ENCODE measurements at regions not wholly inside any gene's neighbourhood (a gene's known extent, or its start where the extent isn't known, plus 50 kb on each side); places are given as distances from the start of the nearest gene placed in this dataset.
A peak's percentile ranks its signal among the peaks of the same experiment; 100 is the strongest.

GRCh38 chr1:208977638-208978256 lies 605.8 kb upstream of the CAMK1G start:
- Histone ChIP-seq H3K27ac (no peak overlapping the region), H3K4me3 (no peak overlapping the region), H3K9me3 (no peaks in the 10 kb centered on the region), H3K36me3 (no peaks in the 10 kb centered on the region), H3K4me1 (no peaks in the 10 kb centered on the region), H3K27me3 (ENCODE audit: low read depth) (no peaks in the 10 kb centered on the region)
- intact Hi-C loops (cut with DNase I), result no loop called here
- TF ChIP-seq, protein P1, sequence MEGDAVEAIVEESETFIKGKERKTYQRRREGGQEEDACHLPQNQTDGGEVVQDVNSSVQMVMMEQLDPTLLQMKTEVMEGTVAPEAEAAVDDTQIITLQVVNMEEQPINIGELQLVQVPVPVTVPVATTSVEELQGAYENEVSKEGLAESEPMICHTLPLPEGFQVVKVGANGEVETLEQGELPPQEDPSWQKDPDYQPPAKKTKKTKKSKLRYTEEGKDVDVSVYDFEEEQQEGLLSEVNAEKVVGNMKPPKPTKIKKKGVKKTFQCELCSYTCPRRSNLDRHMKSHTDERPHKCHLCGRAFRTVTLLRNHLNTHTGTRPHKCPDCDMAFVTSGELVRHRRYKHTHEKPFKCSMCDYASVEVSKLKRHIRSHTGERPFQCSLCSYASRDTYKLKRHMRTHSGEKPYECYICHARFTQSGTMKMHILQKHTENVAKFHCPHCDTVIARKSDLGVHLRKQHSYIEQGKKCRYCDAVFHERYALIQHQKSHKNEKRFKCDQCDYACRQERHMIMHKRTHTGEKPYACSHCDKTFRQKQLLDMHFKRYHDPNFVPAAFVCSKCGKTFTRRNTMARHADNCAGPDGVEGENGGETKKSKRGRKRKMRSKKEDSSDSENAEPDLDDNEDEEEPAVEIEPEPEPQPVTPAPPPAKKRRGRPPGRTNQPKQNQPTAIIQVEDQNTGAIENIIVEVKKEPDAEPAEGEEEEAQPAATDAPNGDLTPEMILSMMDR (IDR thresholded peaks at IDR 0.05), result no peak
- ATAC-seq (no peak), DNase-seq (no peak)

DNA sequence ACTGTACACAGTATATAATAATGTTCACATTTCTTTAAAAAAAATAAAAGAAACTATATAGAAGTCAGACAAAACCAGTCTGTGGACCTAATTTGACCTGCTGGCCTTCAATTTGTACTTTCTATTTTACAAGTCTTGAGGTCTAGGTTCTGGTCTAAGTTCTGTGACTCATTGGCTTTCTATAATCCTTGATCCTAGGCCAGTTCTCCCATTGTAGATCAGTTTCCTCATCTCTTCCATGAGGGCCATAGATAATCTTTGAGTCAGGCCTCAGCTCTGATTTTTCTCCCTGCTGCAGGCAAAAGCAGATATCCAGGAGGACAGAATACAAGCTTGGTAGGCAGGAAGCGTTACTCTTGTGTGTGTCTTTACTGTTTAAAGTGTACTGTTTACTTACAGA lies 603.7 kb upstream of the CAMK1G start:
- no peaks in the 10 kb centered on the region for H3K27me3 ChIP-seq (ENCODE audit: low read depth)
- ATAC-seq, result no peak
- no peaks in the 10 kb centered on the region for H3K4me1 ChIP-seq
- no peak overlapping the region for H3K27ac ChIP-seq
- H3K9me3 ChIP-seq, result no peaks in the 10 kb centered on the region
- TF ChIP-seq, protein P1 (IDR thresholded peaks at IDR 0.05), result no peak
- DNase-seq, result no peak
- no peaks in the 10 kb centered on the region for H3K36me3 ChIP-seq
- intact Hi-C loops (cut with DNase I), result no loop called here
- H3K4me3 ChIP-seq, result no peak overlapping the region

DNA sequence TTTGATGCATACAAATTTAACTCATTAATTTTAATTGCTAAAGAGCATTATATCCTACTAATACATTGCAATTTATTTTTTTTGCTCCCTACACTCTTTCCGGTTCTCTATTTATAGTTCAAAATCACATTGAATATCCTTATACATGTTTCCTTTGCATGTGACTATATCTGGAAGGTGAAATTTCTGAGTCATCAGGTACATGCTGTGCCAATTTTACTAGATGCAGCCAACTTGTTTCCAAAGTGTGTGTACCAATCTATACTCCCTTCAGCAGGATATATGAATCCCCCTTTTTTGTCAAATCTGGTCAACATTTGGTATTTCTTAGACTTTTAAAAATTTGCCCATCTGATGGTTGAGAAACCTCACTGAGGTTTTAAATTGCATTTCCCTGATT lies 602.9 kb upstream of the CAMK1G start:
- intact Hi-C loops (cut with DNase I), result no loop called here
- ATAC-seq, result no peak
- no peaks in the 10 kb centered on the region for H3K9me3 ChIP-seq

DNA sequence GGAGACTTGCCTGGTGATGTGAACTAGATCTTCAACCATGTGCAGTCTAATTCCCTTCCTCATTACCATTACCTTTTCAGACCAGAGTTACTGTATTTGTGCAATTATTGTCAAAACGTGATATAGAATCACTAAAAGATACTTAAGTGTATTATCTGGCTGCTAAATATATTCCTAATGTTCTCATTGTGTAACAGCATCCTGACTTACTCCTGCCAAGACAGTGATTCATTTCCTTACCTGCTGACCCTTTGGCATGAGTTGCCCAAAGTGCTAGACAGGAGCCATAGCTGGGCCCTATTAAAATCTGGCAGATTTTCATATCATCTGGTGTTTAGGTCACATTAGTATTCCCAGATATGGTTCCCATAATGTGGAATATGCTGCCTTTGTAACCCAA lies 598.3 kb upstream of the CAMK1G start:
- TF ChIP-seq, protein P1 (IDR thresholded peaks at IDR 0.05), result no peak
- no peaks in the 10 kb centered on the region for H3K27me3 ChIP-seq (ENCODE audit: low read depth)
- H3K9me3 ChIP-seq, result no peaks in the 10 kb centered on the region
- no peak for ATAC-seq
- DNase-seq, result no peak
- H3K4me1 ChIP-seq, result peaks cover 12% of the 10 kb centered on the region
- no peak overlapping the region for H3K27ac ChIP-seq
- no peak overlapping the region for H3K4me3 ChIP-seq
- no peaks in the 10 kb centered on the region for H3K36me3 ChIP-seq
- intact Hi-C loops (cut with DNase I), result no loop called here

More for the DNA sequence above, 602.9 kb upstream of the CAMK1G start:
- TF ChIP-seq, protein P1 (IDR thresholded peaks at IDR 0.05), result no peak
- Histone ChIP-seq H3K27me3 (ENCODE audit: low read depth) (no peaks in the 10 kb centered on the region), H3K4me1 (no peaks in the 10 kb centered on the region), H3K36me3 (no peaks in the 10 kb centered on the region), H3K27ac (no peak overlapping the region), H3K4me3 (no peak overlapping the region)
- DNase-seq, result no peak

DNA sequence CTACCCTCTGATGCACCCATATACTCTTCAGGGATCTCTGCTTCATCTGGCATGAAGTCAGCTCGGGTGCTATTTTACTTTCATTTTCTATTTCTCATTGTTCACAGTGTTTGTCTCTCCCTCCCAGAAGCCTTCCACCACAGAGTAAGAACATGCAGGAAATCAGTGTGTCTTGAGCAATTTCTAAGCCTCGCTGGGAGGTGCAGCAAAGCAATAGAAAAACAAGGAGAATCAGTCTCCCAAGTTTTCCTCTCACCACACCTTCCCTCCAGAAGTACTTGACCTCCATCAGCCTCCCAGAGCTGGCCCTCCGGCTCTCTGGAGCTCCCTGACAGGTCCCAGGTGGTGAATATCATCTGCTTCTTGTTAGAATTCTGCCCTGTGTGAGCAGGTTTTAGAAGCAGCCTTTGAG lies 594.7 kb upstream of the CAMK1G start:
- Histone ChIP-seq H3K27me3 (ENCODE audit: low read depth) (no peaks in the 10 kb centered on the region), H3K36me3 (no peaks in the 10 kb centered on the region), H3K27ac (peak overlapping the region; percentile 70), H3K4me1 (peaks cover 12% of the 10 kb centered on the region), H3K9me3 (no peaks in the 10 kb centered on the region), H3K4me3 (peak overlapping the region; percentile 44)
- TF ChIP-seq, protein P1 (IDR thresholded peaks at IDR 0.05), result no peak
- intact Hi-C loops (cut with DNase I), result no loop called here
- ATAC-seq (peak; percentile 67 to 85), DNase-seq (no peak)

Measured in lower lobe of right lung (tissue), 2 donors.